Skeletal muscle tissue (tissue), 3 donors: ENCODE measurements at regions not wholly inside any gene's neighbourhood (a gene's known extent, or its start where the extent isn't known, plus 50 kb on each side); places are given as distances from the start of the nearest gene placed in this dataset.
"Not testable (repeated sequence)": the region's sequence is repeated elsewhere in the genome, so short reads cannot be mapped to it uniquely, and the experiment has no call there.

ENCODE experiments used
- H3K27ac ChIP-seq: one replicate; pipeline ENCODE4 v1.7.0; 2013; ENCODE audit warnings: mild to moderate bottlenecking, low read depth, low read length, inconsistent platforms
- H3K27me3 ChIP-seq, 3 donors: one replicate each; pipeline ENCODE4 v1.7.0; 2013; ENCODE audit warnings: low read length in 3 of 3; ENCODE audit not compliant: control insufficient read depth in 3 of 3, insufficient read depth in 3 of 3
- H3K36me3 ChIP-seq, 3 donors: one replicate each; pipeline ENCODE4 v1.7.0; 2013; ENCODE audit warnings: low read length in 3 of 3; ENCODE audit not compliant: control insufficient read depth in 3 of 3, insufficient read depth in 3 of 3
- H3K4me1 ChIP-seq, 3 donors: one replicate each; pipeline ENCODE4 v1.7.0; 2013; ENCODE audit warnings: low read length in 3 of 3, mild to moderate bottlenecking in 3 of 3; ENCODE audit not compliant: control insufficient read depth in 3 of 3, insufficient read depth in 3 of 3
- H3K4me3 ChIP-seq, 3 donors: one replicate each; pipeline ENCODE4 v1.7.0; 2013; ENCODE audit warnings: low read length in 3 of 3
- H3K9ac ChIP-seq, 3 donors: one replicate each; pipeline ENCODE4 v1.7.0; 2013; ENCODE audit warnings: low read length in 3 of 3, mild to moderate bottlenecking in 3 of 3, moderate library complexity in 2 of 3, low read depth in 1 of 3
- H3K9me3 ChIP-seq, 3 donors: one replicate each; pipeline ENCODE4 v1.7.0; 2013; ENCODE audit warnings: low read length in 3 of 3; ENCODE audit not compliant: control insufficient read depth in 3 of 3
- donor health status: Osteomylitis.

- H3K27ac ChIP-seq, result no peak overlapping the region
- peaks cover 0 to 3% (median 0%) of the 10 kb centered on the region in 3 donors for H3K9me3 ChIP-seq
- H3K27me3 ChIP-seq, result no peaks in the 10 kb centered on the region
- no peak overlapping the region for H3K4me3 ChIP-seq
- H3K36me3 ChIP-seq, result no peaks in the 10 kb centered on the region
- no peak overlapping the region for H3K9ac ChIP-seq
- H3K4me1 ChIP-seq, result no peaks in the 10 kb centered on the region
Measured at GRCh38 chr4:129971419-129971818, 875.5 kb downstream of the C4orf33 start.

- Histone ChIP-seq H3K36me3 (no peaks in the 10 kb centered on the region), H3K27ac (no peak overlapping the region), H3K27me3 (no peaks in the 10 kb centered on the region), H3K4me1 (no peaks in the 10 kb centered on the region), H3K4me3 (no peak overlapping the region), H3K9ac (no peak overlapping the region), H3K9me3 (peaks cover 0 to 3% (median 0%) of the 10 kb centered on the region in 3 donors)
Measured at GRCh38 chr4:129972257-129972656, 876.3 kb downstream of the C4orf33 start.

GRCh38 chr4:129974730-129975129 is 878.8 kb downstream of the C4orf33 start:
- Histone ChIP-seq H3K36me3 (no peaks in the 10 kb centered on the region), H3K4me3 (no peak overlapping the region), H3K9me3 (no peaks in the 10 kb centered on the region), H3K9ac (no peak overlapping the region), H3K4me1 (no peaks in the 10 kb centered on the region), H3K27me3 (no peaks in the 10 kb centered on the region), H3K27ac (no peak overlapping the region)

GRCh38 chr4:129978315-129978714 is 882.4 kb downstream of the C4orf33 start:
- Histone ChIP-seq H3K4me1 (no peaks in the 10 kb centered on the region), H3K36me3 (no peaks in the 10 kb centered on the region), H3K9ac (no peak overlapping the region), H3K4me3 (no peak overlapping the region), H3K27ac (no peak overlapping the region), H3K9me3 (no peaks in the 10 kb centered on the region), H3K27me3 (no peaks in the 10 kb centered on the region)

- no peak overlapping the region for H3K4me3 ChIP-seq
- no peaks in the 10 kb centered on the region for H3K27me3 ChIP-seq
- H3K27ac ChIP-seq, result no peak overlapping the region
- H3K9me3 ChIP-seq, result no peaks in the 10 kb centered on the region
- H3K9ac ChIP-seq, result no peak overlapping the region
- H3K4me1 ChIP-seq, result no peaks in the 10 kb centered on the region
- H3K36me3 ChIP-seq, result no peaks in the 10 kb centered on the region
Measured at GRCh38 chr4:129988957-129989356, 893.0 kb downstream of the C4orf33 start.

- H3K4me1 ChIP-seq, result no peaks in the 10 kb centered on the region
- no peak overlapping the region for H3K4me3 ChIP-seq
- H3K27me3 ChIP-seq, result no peaks in the 10 kb centered on the region
- no peak overlapping the region for H3K27ac ChIP-seq
- no peaks in the 10 kb centered on the region for H3K36me3 ChIP-seq
- no peaks in the 10 kb centered on the region for H3K9me3 ChIP-seq
- no peak overlapping the region for H3K9ac ChIP-seq
Measured at GRCh38 chr4:129994715-129995114, 898.8 kb downstream of the C4orf33 start.

GRCh38 chr4:129998436-129999150 is 902.6 kb downstream of the C4orf33 start:
- no peak overlapping the region for H3K9ac ChIP-seq
- no peaks in the 10 kb centered on the region for H3K9me3 ChIP-seq
- no peak overlapping the region for H3K27ac ChIP-seq
- no peaks in the 10 kb centered on the region for H3K27me3 ChIP-seq
- no peaks in the 10 kb centered on the region for H3K4me1 ChIP-seq
- H3K4me3 ChIP-seq, result no peak overlapping the region
- no peaks in the 10 kb centered on the region for H3K36me3 ChIP-seq

GRCh38 chr4:129999156-129999555 is 903.2 kb downstream of the C4orf33 start:
- Histone ChIP-seq H3K4me3 (no peak overlapping the region), H3K27me3 (no peaks in the 10 kb centered on the region), H3K36me3 (no peaks in the 10 kb centered on the region), H3K9ac (no peak overlapping the region), H3K9me3 (no peaks in the 10 kb centered on the region), H3K27ac (no peak overlapping the region), H3K4me1 (no peaks in the 10 kb centered on the region)

- no peaks in the 10 kb centered on the region for H3K27me3 ChIP-seq
- H3K9me3 ChIP-seq, result no peaks in the 10 kb centered on the region
- no peaks in the 10 kb centered on the region for H3K36me3 ChIP-seq
- no peaks in the 10 kb centered on the region for H3K4me1 ChIP-seq
- no peak overlapping the region for H3K4me3 ChIP-seq
- no peak overlapping the region for H3K27ac ChIP-seq
- no peak overlapping the region for H3K9ac ChIP-seq
Measured at GRCh38 chr4:130008461-130008860, 912.5 kb downstream of the C4orf33 start.

GRCh38 chr4:130012806-130013205 is 916.9 kb downstream of the C4orf33 start:
- not testable (repeated sequence) for H3K9me3 ChIP-seq, H3K9ac ChIP-seq, H3K4me3 ChIP-seq, H3K4me1 ChIP-seq, H3K27ac ChIP-seq, H3K27me3 ChIP-seq, H3K36me3 ChIP-seq
